ENCODE measurements at regions not wholly inside any gene's neighbourhood (a gene's known extent, or its start where the extent isn't known, plus 50 kb on each side); places are given as distances from the start of the nearest gene placed in this dataset.

DNA sequence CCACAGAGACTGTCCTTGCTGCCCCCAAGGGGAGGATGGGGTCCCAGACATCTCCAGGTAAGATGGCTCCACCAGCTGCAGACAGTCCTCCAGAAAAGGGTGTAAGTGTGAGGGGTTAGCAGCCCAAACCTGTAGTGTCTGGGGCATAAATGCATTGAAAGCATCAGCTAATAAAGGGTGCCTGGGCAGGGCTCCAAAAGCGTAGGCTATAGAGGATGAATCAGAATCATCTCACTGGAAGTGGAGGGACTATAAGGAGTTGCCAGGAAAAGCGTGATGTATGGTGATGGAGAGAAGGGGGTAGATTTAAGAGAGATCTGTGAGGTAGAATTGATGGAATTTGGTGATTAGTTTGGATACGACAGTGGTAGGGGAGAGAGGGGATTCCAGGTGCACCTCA is 79.9 kb upstream of the ONECUT1 start:
- Mint-ChIP-seq H3K27me3 (peaks cover 7% of the 10 kb centered on the region), H3K9me3 (peaks cover 3 to 16% (median 11%) of the 10 kb centered on the region in 3 donors), H3K27ac (no peak overlapping the region), H3K36me3 (peaks cover 1% of the 10 kb centered on the region), H3K4me1 (no peaks in the 10 kb centered on the region), H3K4me3 (no peak overlapping the region)

DNA sequence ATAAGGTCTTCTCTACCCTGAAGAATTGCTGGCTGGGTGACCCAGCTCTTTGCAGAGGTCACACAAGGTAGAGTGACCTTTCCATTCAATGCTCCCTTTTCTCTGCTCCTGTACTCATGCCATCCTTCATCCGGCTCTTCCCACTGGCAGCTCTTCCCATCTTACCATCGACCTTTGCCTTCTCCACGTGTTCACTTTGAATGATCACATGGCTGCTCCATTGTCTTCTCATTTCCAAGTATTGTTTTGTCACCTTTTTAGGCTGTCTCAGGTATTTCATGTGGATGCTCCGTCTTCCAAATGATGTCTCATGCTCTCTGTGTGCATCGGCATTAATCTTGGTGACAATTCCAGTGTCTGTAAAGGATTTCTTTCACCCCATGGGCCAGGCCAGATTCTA is 76.6 kb upstream of the ONECUT1 start:
- no peak overlapping the region for H3K4me3 Mint-ChIP-seq
- peaks cover 6% of the 10 kb centered on the region for H3K27me3 Mint-ChIP-seq
- H3K4me1 Mint-ChIP-seq = no peaks in the 10 kb centered on the region
- peaks cover 3 to 20% (median 13%) of the 10 kb centered on the region in 3 donors for H3K9me3 Mint-ChIP-seq
- H3K27ac Mint-ChIP-seq = no peak overlapping the region
- H3K36me3 Mint-ChIP-seq = peaks cover 1% of the 10 kb centered on the region

DNA sequence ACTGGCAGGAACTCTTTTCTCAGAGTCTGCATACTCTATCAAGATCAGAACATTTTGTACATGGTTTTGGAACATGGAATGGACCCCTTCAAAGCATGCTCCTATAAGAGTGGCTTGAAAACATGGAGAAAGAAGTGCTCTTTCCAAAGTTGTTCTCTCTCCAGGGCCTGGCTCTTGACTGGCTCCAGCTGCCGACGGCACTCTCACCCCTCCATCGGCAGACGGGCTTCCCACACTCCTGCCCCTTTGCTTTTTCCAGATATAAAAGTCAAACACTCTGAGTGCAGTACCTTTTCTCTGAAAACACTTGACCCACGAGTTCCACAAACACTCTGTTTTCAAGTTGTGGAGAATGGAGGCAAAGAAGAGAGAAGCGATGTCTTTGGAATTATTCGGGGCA is 72.5 kb upstream of the ONECUT1 start:
- Mint-ChIP-seq H3K27me3 (no peaks in the 10 kb centered on the region), H3K36me3 (peaks cover 1% of the 10 kb centered on the region), H3K27ac (no peak overlapping the region), H3K9me3 (peaks cover 3 to 20% (median 10%) of the 10 kb centered on the region in 3 donors), H3K4me1 (no peaks in the 10 kb centered on the region), H3K4me3 (no peak overlapping the region)

DNA sequence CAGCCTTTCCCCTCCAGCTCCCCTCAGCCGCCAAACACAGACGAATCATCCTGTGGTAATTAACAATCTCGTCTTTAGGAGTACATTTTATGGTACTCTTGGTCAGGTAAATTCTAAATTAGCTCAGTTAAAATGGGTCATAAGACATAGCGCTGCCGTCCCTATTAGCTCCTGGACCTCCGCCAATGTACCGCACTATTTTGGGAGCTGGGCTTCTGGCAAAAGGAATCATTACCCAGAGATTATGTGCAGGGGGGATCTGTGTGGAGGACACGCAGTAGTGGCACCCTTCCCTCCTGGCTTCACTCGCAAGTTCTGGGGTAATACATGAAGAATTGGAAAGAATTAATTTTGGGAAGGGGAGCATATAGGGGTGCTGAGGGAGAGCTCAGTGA is 68.6 kb upstream of the ONECUT1 start:
- Mint-ChIP-seq H3K4me1 (no peaks in the 10 kb centered on the region), H3K9me3 (no peaks in the 10 kb centered on the region), H3K36me3 (no peaks in the 10 kb centered on the region), H3K27ac (no peak overlapping the region), H3K4me3 (no peak overlapping the region), H3K27me3 (peaks cover 7% of the 10 kb centered on the region)

DNA sequence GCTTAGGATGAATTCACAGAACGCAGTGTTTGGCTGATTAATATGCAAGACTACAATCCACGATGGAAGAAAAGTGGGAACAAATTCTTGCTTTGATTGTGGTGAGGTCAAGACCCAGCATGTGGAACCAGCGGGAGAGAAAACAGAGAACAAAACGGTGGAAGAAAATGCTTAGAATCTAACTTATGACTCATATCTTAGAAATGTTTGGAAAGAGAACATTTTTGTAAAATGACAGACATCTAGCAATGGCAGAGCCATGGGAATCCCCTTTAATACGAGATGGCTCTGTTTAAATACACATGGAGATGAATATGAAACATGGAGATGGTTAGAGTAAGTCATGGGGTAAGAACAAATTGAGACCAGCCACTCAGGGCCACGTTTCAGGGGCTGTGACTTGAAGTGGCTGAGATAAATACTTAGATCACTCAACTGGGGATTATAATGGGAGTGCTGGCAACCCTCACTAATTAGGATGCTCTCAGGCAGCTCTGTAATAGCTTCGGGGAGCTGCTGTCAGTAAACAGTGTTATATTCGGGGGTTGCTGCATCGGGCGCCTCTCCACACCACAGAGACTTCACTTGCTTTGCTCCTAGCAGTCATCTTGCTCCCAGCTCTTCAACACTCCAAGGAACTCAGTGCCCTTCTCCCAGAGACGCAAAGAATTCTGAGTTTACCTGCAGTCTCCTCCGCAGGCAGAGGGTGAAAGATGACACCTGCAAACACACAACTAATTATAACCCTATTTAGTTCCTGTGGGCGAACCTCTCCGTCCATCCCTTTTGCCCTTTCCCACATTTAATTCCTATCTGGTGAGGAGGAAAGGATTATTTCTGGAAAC is 68.0 kb upstream of the ONECUT1 start:
- Mint-ChIP-seq H3K4me3 (no peak overlapping the region), H3K27me3 (peaks cover 7% of the 10 kb centered on the region), H3K4me1 (no peaks in the 10 kb centered on the region), H3K36me3 (no peaks in the 10 kb centered on the region), H3K27ac (no peak overlapping the region), H3K9me3 (no peaks in the 10 kb centered on the region)

DNA sequence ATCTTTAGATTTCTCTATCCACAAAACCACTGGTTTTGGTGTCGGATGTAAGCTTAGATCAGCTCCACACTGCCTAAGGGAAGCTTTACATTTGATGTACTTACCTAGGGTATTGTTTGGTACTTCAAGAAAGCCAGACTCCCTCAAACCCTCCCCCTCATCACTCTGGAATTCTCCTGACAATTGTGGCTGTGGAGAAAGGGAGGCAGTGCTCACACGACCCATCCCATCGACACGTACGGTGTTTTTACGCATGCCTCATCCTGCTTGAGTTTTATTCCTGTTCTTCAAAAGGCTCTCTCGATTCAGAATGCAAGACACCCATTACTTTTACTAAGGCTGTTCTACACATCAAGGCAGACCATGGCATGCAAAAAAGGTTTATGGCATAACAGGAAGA is 67.3 kb upstream of the ONECUT1 start:
- peaks cover 7% of the 10 kb centered on the region for H3K27me3 Mint-ChIP-seq
- H3K4me3 Mint-ChIP-seq = no peak overlapping the region
- H3K27ac Mint-ChIP-seq = no peak overlapping the region
- H3K36me3 Mint-ChIP-seq = no peaks in the 10 kb centered on the region
- no peaks in the 10 kb centered on the region for H3K9me3 Mint-ChIP-seq
- no peaks in the 10 kb centered on the region for H3K4me1 Mint-ChIP-seq

DNA sequence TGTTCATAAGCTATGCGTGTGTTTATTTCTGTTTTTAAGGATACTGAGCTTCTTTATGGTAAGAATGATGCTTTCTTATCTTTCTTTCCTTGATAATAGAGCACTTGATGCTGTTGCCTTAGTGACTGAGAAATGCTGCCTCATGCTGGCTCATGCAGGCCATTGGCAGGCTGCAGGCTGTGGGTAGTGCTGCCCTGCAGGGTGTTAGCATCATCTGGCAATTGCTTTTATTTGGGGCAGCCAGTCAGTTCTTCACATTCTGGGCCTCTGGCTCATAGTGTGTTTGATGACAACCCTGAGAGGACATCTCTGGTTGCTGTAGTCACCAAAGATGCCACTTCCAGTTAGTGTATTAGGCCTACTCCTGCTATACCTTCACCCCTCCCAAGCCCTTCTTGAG is 66.2 kb upstream of the ONECUT1 start:
- Mint-ChIP-seq H3K27me3 (peaks cover 7% of the 10 kb centered on the region), H3K9me3 (no peaks in the 10 kb centered on the region), H3K36me3 (no peaks in the 10 kb centered on the region), H3K4me1 (no peaks in the 10 kb centered on the region), H3K27ac (no peak overlapping the region), H3K4me3 (no peak overlapping the region)

DNA sequence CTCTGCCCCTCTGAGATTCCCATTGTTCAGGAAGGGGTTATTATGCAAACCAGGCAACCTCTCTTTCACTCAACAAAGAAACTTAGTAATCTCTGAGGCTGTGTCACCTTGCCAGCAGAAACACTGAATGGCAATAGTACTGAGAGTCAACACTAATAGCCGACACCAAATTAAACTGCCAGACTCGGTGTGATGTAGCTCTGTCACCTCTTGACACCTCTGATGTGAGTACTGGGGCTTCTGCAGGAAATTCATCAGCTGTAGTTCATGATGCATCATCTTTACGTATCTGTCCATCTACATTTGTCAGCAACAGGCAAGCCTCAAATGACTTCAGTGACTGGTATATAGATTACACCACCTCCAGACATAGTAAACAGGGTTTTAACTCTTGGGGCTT is 65.0 kb upstream of the ONECUT1 start:
- H3K27ac Mint-ChIP-seq = no peak overlapping the region
- H3K4me1 Mint-ChIP-seq = no peaks in the 10 kb centered on the region
- peaks cover 0 to 2% (median 0%) of the 10 kb centered on the region in 3 donors for H3K9me3 Mint-ChIP-seq
- H3K27me3 Mint-ChIP-seq = peaks cover 7% of the 10 kb centered on the region
- H3K4me3 Mint-ChIP-seq = no peak overlapping the region
- no peaks in the 10 kb centered on the region for H3K36me3 Mint-ChIP-seq

DNA sequence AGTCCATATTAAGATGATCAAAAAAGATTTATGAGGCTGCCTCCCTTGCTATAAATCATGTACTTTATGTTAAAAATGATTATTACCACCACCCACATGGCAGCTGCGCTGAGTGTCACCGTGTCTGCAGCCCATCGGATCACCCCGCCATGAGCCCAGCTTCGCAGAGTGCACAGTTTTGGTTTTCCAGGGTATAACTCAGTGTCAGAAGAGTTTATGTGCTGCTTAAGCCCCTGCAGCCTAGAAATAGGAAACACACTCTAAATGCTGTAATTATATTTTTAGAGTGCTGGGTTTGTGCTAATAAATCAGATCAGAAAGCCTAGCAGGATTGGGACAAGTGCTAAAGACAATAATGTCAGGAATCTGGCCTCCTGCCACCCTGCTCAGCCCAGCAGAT is 54.7 kb upstream of the ONECUT1 start:
- H3K4me1 Mint-ChIP-seq = no peaks in the 10 kb centered on the region
- H3K9me3 Mint-ChIP-seq = peaks cover 0 to 9% (median 4%) of the 10 kb centered on the region in 3 donors
- no peak overlapping the region for H3K4me3 Mint-ChIP-seq
- no peak overlapping the region for H3K27ac Mint-ChIP-seq
- no peaks in the 10 kb centered on the region for H3K36me3 Mint-ChIP-seq
- peaks cover 2% of the 10 kb centered on the region for H3K27me3 Mint-ChIP-seq
